ENCODE measurements at regions not wholly inside any gene's neighbourhood (a gene's known extent, or its start where the extent isn't known, plus 50 kb on each side); places are given as distances from the start of the nearest gene placed in this dataset.

GRCh38 chr2:8217468-8218030, 464.3 kb upstream of the ID2 start:
- no peak overlapping the region for H3K4me3 ChIP-seq (ENCODE audit: low read depth, low read length)
- TF ChIP-seq CTCF (conservative IDR thresholded peaks at IDR 0.05; ENCODE audit: low read depth, low read length): no peak
- DNase-seq (ENCODE audit: low read depth): no peak

GRCh38 chr2:8219096-8219495, 462.8 kb upstream of the ID2 start:
- H3K4me3 ChIP-seq (ENCODE audit: low read depth, low read length): no peak overlapping the region
- TF ChIP-seq CTCF (conservative IDR thresholded peaks at IDR 0.05; ENCODE audit: low read depth, low read length): no peak
- no peak for DNase-seq (ENCODE audit: low read depth)

- TF ChIP-seq CTCF (conservative IDR thresholded peaks at IDR 0.05; ENCODE audit: low read depth, low read length): peak; percentile 16
- H3K4me3 ChIP-seq (ENCODE audit: low read depth, low read length): no peak overlapping the region
- DNase-seq (ENCODE audit: low read depth): no peak
These were observed 462.1 kb upstream of the ID2 start for GRCh38 chr2:8219631-8220355.

- DNase-seq (ENCODE audit: low read depth): no peak
- H3K4me3 ChIP-seq (ENCODE audit: low read depth, low read length): no peak overlapping the region
- no peak for TF ChIP-seq CTCF (conservative IDR thresholded peaks at IDR 0.05; ENCODE audit: low read depth, low read length)
These were observed 458.7 kb upstream of the ID2 start for GRCh38 chr2:8222979-8223694.

GRCh38 chr2:8223695-8224346, 458.0 kb upstream of the ID2 start:
- TF ChIP-seq CTCF (conservative IDR thresholded peaks at IDR 0.05; ENCODE audit: low read depth, low read length): no peak
- H3K4me3 ChIP-seq (ENCODE audit: low read depth, low read length): no peak overlapping the region
- DNase-seq (ENCODE audit: low read depth): no peak

GRCh38 chr2:8224347-8225190, 457.3 kb upstream of the ID2 start:
- TF ChIP-seq CTCF (conservative IDR thresholded peaks at IDR 0.05; ENCODE audit: low read depth, low read length): no peak
- no peak overlapping the region for H3K4me3 ChIP-seq (ENCODE audit: low read depth, low read length)
- no peak for DNase-seq (ENCODE audit: low read depth)

Data from epithelial cell of proximal tubule (primary cell).